ENCODE measurements at regions not wholly inside any gene's neighbourhood (a gene's known extent, or its start where the extent isn't known, plus 50 kb on each side); places are given as distances from the start of the nearest gene placed in this dataset.

DNA sequence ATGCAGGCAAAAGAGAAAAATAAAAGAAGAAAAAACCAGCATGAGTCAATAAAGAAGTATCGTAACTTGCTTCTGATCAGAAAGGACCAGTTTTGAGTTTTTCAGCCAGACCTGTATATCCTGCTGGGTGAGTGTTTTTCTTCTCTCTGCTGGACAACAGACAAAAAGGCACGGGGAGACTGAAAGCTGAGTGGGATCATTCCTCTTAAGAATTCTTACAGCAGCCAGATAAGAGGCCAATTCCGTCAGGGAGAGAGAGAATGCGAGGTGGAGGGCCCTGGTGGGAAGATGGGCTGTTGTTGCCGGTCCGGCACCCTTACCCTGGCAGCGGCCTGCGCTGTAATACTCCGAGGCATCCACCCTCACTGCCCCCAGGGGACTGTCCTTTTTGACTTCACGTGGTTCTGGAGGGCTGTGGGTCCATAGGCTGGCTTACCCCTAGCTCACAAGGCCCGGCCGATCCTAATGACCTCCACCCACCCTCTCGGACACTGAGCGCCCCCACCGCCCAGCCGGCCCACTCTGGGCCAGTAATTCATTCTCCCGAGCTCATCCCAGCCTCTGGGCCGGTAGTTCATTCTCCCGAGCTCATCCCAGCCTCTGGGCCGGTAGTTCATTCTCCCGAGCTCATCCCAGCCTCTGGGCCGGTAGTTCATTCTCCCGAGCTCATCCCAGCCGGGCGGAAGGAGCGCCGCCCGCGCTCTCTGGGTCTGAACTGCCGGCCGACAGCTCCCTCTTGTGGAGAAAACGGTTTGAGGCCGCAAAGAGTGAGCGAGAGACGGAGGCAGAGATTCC lies 118.3 kb upstream of the SIRPA start:
- in situ Hi-C loops (cut with MboI; ENCODE audit: low sequenced_read_pairs) (no loop called here), dilution Hi-C loops (cut with HindIII; ENCODE audit: low sequenced_read_pairs, unreplicated experiment) (no loop called here), intact Hi-C loops (cut with micrococcal nuclease) (loop anchor here (2.0 to 5.0 kb wide), 2 partner anchors 268 to 465 kb away; no protein-coding TSS in a partner anchor)
- no peak overlapping the region for H3K18ac ChIP-seq (ENCODE audit: low read depth, low read length)
- peaks cover 3% of the 10 kb centered on the region; the same call in 1 of the 2 replicates for H3K9me1 ChIP-seq (ENCODE audit: insufficient read depth, low read length)
- H3K79me1 ChIP-seq (ENCODE audit: low read depth in 1 of 2, low read length in 2 of 2), result peaks cover 8 to 14% of the 10 kb centered on the region in 2 experiments; a peak in 3 of 4 replicates
- H4K8ac ChIP-seq (ENCODE audit: low read depth in 2 of 2, low read length in 2 of 2), result peak overlapping the region; percentile 93 to 98
- peaks cover 4% of the 10 kb centered on the region for H3K4me1 ChIP-seq (ENCODE audit: control insufficient read depth, insufficient read depth, low read length)
- peak overlapping the region; percentile 61 for H3K14ac ChIP-seq (replicated peaks; ENCODE audit: low read depth, low read length)
- peak overlapping the region; percentile 11 for H2BK5ac ChIP-seq (ENCODE audit: low read depth, low read length, poor library complexity, severe bottlenecking)
- H3K27ac ChIP-seq (ENCODE audit: insufficient read depth, low read length), result peak overlapping the region; percentile 73
- ATAC-seq (ENCODE audit: low read depth), result peak; percentile 97
- POLR2A ChIA-PET (ENCODE audit: unreplicated experiment), result interaction anchor here (0.7 kb wide), 1 partner anchor 22 kb away, joined by 3 read pairs; no protein-coding TSS in a partner anchor
- no peaks in the 10 kb centered on the region for H4K20me1 ChIP-seq (ENCODE audit: insufficient read depth, low read length)
- peak overlapping the region; percentile 75; the same call in 1 of the 2 replicates for H4K91ac ChIP-seq (ENCODE audit: insufficient read depth, low read depth, low read length)
- WGBS, 2 experiments (ENCODE audit: extremely low coverage in 2 of 2, insufficient read length in 1 of 2), result 11% methylated on average over 5 of the region's 35 CpGs; no CpG with 5 or more reads in 1 of the 2 experiments
- no TSS peak for BruUV-seq (replicated peaks)
- peak overlapping the region; percentile 84 for H3K4me3 ChIP-seq (ENCODE audit: insufficient read depth, low read depth, low read length)
- H3K23ac ChIP-seq (ENCODE audit: low read depth, low read length), result peak overlapping the region; percentile 71
- DNase-seq, result peak; percentile 87
- no peak overlapping the region for H2BK15ac ChIP-seq (ENCODE audit: low read depth, low read length)
- H2AK5ac ChIP-seq (ENCODE audit: low read depth, low read length), result peak overlapping the region; percentile 54; the same call in 1 of the 2 replicates
- H4K5ac ChIP-seq (ENCODE audit: low read depth, low read length), result peak overlapping the region; percentile 68; the same call in 1 of the 2 replicates
- TF ChIP-seq, protein P1, sequence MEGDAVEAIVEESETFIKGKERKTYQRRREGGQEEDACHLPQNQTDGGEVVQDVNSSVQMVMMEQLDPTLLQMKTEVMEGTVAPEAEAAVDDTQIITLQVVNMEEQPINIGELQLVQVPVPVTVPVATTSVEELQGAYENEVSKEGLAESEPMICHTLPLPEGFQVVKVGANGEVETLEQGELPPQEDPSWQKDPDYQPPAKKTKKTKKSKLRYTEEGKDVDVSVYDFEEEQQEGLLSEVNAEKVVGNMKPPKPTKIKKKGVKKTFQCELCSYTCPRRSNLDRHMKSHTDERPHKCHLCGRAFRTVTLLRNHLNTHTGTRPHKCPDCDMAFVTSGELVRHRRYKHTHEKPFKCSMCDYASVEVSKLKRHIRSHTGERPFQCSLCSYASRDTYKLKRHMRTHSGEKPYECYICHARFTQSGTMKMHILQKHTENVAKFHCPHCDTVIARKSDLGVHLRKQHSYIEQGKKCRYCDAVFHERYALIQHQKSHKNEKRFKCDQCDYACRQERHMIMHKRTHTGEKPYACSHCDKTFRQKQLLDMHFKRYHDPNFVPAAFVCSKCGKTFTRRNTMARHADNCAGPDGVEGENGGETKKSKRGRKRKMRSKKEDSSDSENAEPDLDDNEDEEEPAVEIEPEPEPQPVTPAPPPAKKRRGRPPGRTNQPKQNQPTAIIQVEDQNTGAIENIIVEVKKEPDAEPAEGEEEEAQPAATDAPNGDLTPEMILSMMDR (conservative IDR thresholded peaks at IDR 0.05; ENCODE audit: low read depth, low read length), result peak; percentile 84
- TF ChIP-seq SMC3 (IDR thresholded peaks at IDR 0.05; ENCODE audit: low read depth, low read length) (peak; percentile 79), MAZ (IDR thresholded peaks at IDR 0.05; ENCODE audit: borderline replicate concordance, low read depth, low read length) (peak; percentile 58; the same call in 1 of the 2 replicates), POLR2A (IDR thresholded peaks at IDR 0.05; ENCODE audit: low read depth, low read length) (peak; percentile 65; the same call in 1 of the 2 replicates), MAFK (IDR thresholded peaks at IDR 0.05; ENCODE audit: low read depth, low read length) (no peak), RCOR1 (IDR thresholded peaks at IDR 0.05; ENCODE audit: insufficient replicate concordance, low read length) (no peak), CHD1 (IDR thresholded peaks at IDR 0.05; ENCODE audit: low read depth, low read length) (0 out of 2 replicates have a peak, but pooled peaks have one; percentile 32), RAD21 (IDR thresholded peaks at IDR 0.05; ENCODE audit: low read length) (peak; percentile 70), RFX5 (IDR thresholded peaks at IDR 0.05; ENCODE audit: low read depth, low read length) (no peak)
- peaks cover 14% of the 10 kb centered on the region for H3K27me3 ChIP-seq (ENCODE audit: control insufficient read depth, insufficient read depth, low read length)
- H3K9me3 ChIP-seq (ENCODE audit: control insufficient read depth, insufficient read depth, low read length), result no peaks in the 10 kb centered on the region
- no peak overlapping the region for H2BK120ac ChIP-seq (ENCODE audit: low read depth, low read length)
- H3K36me3 ChIP-seq (ENCODE audit: control insufficient read depth, insufficient read depth, low read length), result no peaks in the 10 kb centered on the region
- CTCF ChIA-PET, result interaction anchor here (0.6 to 1.8 kb wide), 13 partner anchors 9 to 441 kb away, joined by 3 to 20 read pairs (median 4); no protein-coding TSS in a partner anchor
- H2AK9ac ChIP-seq (replicated peaks; ENCODE audit: low read depth, low read length, poor library complexity), result peak overlapping the region; percentile 74
- H2BK20ac ChIP-seq (ENCODE audit: low read depth, low read length), result no peak overlapping the region
- H3K4me2 ChIP-seq (ENCODE audit: low read depth, low read length), result peak overlapping the region; percentile 80
- peak overlapping the region; percentile 83 for H3K56ac ChIP-seq (ENCODE audit: extremely low read depth, insufficient read depth, low read length)
- peak overlapping the region; percentile 93 for H3K9ac ChIP-seq (ENCODE audit: low read depth, low read length)
- H2AFZ ChIP-seq (replicated peaks; ENCODE audit: low read length, poor library complexity), result peak overlapping the region; percentile 89
- H3K4ac ChIP-seq (ENCODE audit: low read depth, low read length), result peak overlapping the region; percentile 65

Data from IMR-90 (cell line).